Keratinocyte (primary cell): ENCODE measurements at regions not wholly inside any gene's neighbourhood (a gene's known extent, or its start where the extent isn't known, plus 50 kb on each side); places are given as distances from the start of the nearest gene placed in this dataset.

Experiments
- DNase-seq: peaks from one replicate; pipeline ENCODE4 v3.0.0-alpha.2; 2011; ENCODE audit warnings: low read depth, missing footprints, low spot score
- FAIRE-seq: peaks from 2 replicates; lab custom pipeline; 2011; peaks lifted over from hg19 to GRCh38; lab: Jason Lieb, UNC
- H2AFZ ChIP-seq: 2 replicates; pipeline ENCODE4 v1.6.0; 2012; ENCODE audit warnings: low read length, control low read depth, inconsistent platforms; ENCODE audit not compliant: control insufficient read depth
- H3K27ac ChIP-seq: 2 replicates; pipeline ENCODE4 v1.5.1; 2011; ENCODE audit warnings: low read length; ENCODE audit not compliant: control insufficient read depth, insufficient read depth
- H3K27me3 ChIP-seq: 3 replicates; pipeline ENCODE4 v1.6.0; 2011; ENCODE audit warnings: low read length; ENCODE audit not compliant: control insufficient read depth, insufficient read depth; ENCODE audit errors: extremely low read depth
- H3K36me3 ChIP-seq, 2 experiments: 2 replicates in 1 of 2; 3 replicates in 1 of 2; pipeline ENCODE4 v1.5.1; 2011; ENCODE audit warnings: low read length in 2 of 2, mild to moderate bottlenecking in 1 of 2; ENCODE audit not compliant: control insufficient read depth in 2 of 2, insufficient read depth in 2 of 2; ENCODE audit errors: extremely low read depth in 1 of 2
- H3K4me1 ChIP-seq: 3 replicates; pipeline ENCODE4 v1.5.1; 2011; ENCODE audit warnings: low read length; ENCODE audit not compliant: control insufficient read depth, insufficient read depth; ENCODE audit errors: extremely low read depth
- H3K4me2 ChIP-seq: 3 replicates; pipeline ENCODE4 v1.6.0; 2011; ENCODE audit warnings: low read depth, low read length; ENCODE audit not compliant: control insufficient read depth, insufficient read depth; ENCODE audit errors: extremely low read depth
- H3K4me3 ChIP-seq, 3 experiments: fragments of 200-600 bp in 1 of 3; sonication (generic) in 1 of 3; 2 replicates in 2 of 3; 3 replicates in 1 of 3; pipeline ENCODE4 v1.5.1; 2011 to 2016; ENCODE audit warnings: low read length in 3 of 3, mild to moderate bottlenecking in 3 of 3, control low read depth in 2 of 3, inconsistent platforms in 1 of 3, low read depth in 1 of 3, mixed read lengths in 1 of 3, mixed run types in 1 of 3, moderate library complexity in 1 of 3; ENCODE audit not compliant: control insufficient read depth in 2 of 3, insufficient read depth in 2 of 3; ENCODE audit errors: extremely low read depth in 1 of 3
- H3K79me2 ChIP-seq: 2 replicates; pipeline ENCODE4 v1.6.0; 2012; ENCODE audit warnings: low read length; ENCODE audit not compliant: control insufficient read depth, insufficient read depth
- H3K9ac ChIP-seq: 3 replicates; pipeline ENCODE4 v1.6.0; 2011; ENCODE audit warnings: low read length; ENCODE audit not compliant: control insufficient read depth, insufficient read depth; ENCODE audit errors: extremely low read depth
- H3K9me1 ChIP-seq: 3 replicates; pipeline ENCODE4 v1.6.0; 2011; ENCODE audit warnings: low read length; ENCODE audit not compliant: control insufficient read depth, insufficient read depth; ENCODE audit errors: extremely low read depth
- H3K9me3 ChIP-seq: 2 replicates; pipeline ENCODE4 v1.5.1; 2012; ENCODE audit warnings: low read depth, low read length; ENCODE audit not compliant: control insufficient read depth
- H4K20me1 ChIP-seq: 3 replicates; pipeline ENCODE4 v1.6.0; 2011; ENCODE audit warnings: low read length; ENCODE audit not compliant: control insufficient read depth, insufficient read depth; ENCODE audit errors: extremely low read depth
- EZH2 ChIP-seq: IDR thresholded peaks from one replicate; pipeline ENCODE4 v1.6.1; 2012; ENCODE audit warnings: inconsistent platforms, mild to moderate bottlenecking, low read length, moderate library complexity
- dilution Hi-C: fragments of 300-500 bp; cut with MboI; formaldehyde crosslinking; loops from one replicate; pipeline ENCODE4 v1.7.0; 2020; ENCODE audit warnings: low sequenced_read_pairs; ENCODE audit not compliant: extremely low pct_ligation_motif_present
- TF ChIP-seq, protein P1 (sequence below), 3 experiments: IDR thresholded peaks in 1 of 3; conservative IDR thresholded peaks in 1 of 3; optimal IDR thresholded peaks in 1 of 3; 2 replicates in 2 of 3; 3 replicates in 1 of 3; pipeline versions ENCODE3 to v1.5.1; 2011; ENCODE audit warnings: low read length in 3 of 3, mild to moderate bottlenecking in 3 of 3, moderate library complexity in 2 of 3, control low read depth in 1 of 3, inconsistent platforms in 1 of 3; ENCODE audit not compliant: insufficient read depth in 2 of 3; ENCODE audit errors: extremely low read depth in 1 of 3

DNA sequence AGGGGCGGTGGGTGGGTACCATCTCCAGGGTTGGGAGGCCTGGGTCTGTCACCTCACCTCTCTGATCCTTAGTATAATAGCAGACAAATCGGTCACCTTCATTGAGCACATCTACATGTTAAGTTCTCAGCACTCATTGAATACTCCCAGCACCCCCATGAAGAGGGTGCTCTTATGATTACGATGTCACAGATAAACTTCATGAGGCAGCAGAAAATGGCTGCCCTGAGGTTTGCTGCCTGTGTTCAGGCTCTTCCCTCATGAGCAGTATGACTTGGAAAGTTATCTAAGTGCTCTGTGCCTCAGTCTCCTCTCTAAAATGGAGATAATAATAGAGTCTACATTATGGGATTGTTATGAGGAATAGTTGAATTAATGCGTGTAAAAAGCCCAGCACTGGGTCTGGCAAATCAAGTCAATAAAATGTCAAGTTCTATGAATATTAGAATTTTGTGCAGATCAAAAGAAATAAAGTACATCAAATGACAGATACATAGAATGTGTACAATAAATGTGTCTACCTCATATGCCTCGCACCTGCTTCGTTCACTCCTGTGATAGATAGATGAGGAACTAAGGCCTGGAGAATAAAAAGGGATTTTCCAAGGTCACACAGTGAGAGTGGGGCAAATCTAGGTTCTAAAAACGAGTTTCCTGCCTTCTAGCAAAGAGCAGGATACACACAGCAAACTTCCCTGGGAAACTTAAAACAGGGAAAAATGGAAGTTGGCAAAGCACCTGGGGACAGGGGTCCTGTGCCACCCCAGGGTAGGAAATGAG is 142.2 kb upstream of the MRPS22 start:
- FAIRE-seq, result no peak
- no peaks in the 10 kb centered on the region for H3K9me3 ChIP-seq
- H3K4me3 ChIP-seq, result no peak overlapping the region
- dilution Hi-C loops, result no loop called here
- TF ChIP-seq EZH2, result no peak
- no peaks in the 10 kb centered on the region for H3K9me1 ChIP-seq
- H2AFZ ChIP-seq, result no peak overlapping the region
- no peak overlapping the region for H3K27ac ChIP-seq
- DNase-seq, result no peak
- no peak overlapping the region for H3K4me2 ChIP-seq
- H3K79me2 ChIP-seq, result no peaks in the 10 kb centered on the region
- no peak overlapping the region for H3K9ac ChIP-seq
- no peaks in the 10 kb centered on the region for H3K36me3 ChIP-seq
- no peaks in the 10 kb centered on the region for H4K20me1 ChIP-seq
- peaks cover 2% of the 10 kb centered on the region for H3K4me1 ChIP-seq
- H3K27me3 ChIP-seq, result no peaks in the 10 kb centered on the region

DNA sequence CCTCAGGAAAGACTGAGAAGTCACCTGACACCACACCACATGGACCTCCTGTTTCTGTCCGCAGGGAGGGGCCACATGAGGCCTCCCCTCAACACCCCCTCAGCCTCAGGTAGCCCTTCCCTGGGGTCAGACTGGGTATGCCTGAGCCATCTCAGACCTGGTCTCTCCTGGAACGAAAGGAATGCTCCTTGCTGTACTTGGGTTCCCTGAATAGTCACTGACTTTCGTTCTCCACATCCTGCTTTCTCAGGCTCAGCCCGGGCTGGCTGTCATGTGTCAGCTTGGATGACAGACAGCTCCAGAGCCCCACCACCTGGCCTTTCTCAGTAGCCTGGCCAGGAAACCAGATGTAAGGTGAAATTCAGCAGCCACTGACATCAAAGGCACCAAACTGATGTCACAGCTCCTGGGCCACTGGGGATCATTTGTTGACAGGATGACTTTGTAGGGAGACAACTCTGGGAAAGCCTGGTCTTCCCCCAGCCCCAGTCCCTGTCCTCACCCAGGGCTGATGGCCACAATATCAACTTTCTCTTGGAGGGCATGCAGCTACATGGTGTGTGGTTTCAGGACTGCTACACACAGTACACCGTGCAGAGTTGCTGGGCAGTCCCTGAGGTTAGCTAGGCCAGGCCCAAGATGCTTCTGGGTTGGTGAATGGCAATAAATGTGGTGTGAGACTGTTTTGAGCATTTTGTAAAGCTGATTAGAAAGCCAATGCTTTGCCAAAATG is 141.4 kb upstream of the MRPS22 start:
- Histone ChIP-seq H3K27me3 (no peaks in the 10 kb centered on the region), H2AFZ (no peak overlapping the region), H4K20me1 (no peaks in the 10 kb centered on the region), H3K27ac (no peak overlapping the region), H3K4me3 (no peak overlapping the region), H3K36me3 (no peaks in the 10 kb centered on the region), H3K9me3 (no peaks in the 10 kb centered on the region), H3K9me1 (no peaks in the 10 kb centered on the region), H3K4me1 (peaks cover 2% of the 10 kb centered on the region), H3K9ac (no peak overlapping the region), H3K4me2 (no peak overlapping the region), H3K79me2 (no peaks in the 10 kb centered on the region)
- FAIRE-seq (no peak), DNase-seq (no peak)
- dilution Hi-C loops, result no loop called here
- TF ChIP-seq, protein P1, sequence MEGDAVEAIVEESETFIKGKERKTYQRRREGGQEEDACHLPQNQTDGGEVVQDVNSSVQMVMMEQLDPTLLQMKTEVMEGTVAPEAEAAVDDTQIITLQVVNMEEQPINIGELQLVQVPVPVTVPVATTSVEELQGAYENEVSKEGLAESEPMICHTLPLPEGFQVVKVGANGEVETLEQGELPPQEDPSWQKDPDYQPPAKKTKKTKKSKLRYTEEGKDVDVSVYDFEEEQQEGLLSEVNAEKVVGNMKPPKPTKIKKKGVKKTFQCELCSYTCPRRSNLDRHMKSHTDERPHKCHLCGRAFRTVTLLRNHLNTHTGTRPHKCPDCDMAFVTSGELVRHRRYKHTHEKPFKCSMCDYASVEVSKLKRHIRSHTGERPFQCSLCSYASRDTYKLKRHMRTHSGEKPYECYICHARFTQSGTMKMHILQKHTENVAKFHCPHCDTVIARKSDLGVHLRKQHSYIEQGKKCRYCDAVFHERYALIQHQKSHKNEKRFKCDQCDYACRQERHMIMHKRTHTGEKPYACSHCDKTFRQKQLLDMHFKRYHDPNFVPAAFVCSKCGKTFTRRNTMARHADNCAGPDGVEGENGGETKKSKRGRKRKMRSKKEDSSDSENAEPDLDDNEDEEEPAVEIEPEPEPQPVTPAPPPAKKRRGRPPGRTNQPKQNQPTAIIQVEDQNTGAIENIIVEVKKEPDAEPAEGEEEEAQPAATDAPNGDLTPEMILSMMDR (optimal IDR thresholded peaks at IDR 0.05 in 1 of 3, IDR thresholded peaks at IDR 0.05 in 1 of 3, conservative IDR thresholded peaks at IDR 0.05 in 1 of 3; ENCODE audit: extremely low read depth in 1 of 3, insufficient read depth in 2 of 3, low read length in 3 of 3), result peak; percentile 10 to 39 (median 15)
- no peak for TF ChIP-seq EZH2
